Mammary epithelial cell (primary cell): ENCODE measurements at regions not wholly inside any gene's neighbourhood (a gene's known extent, or its start where the extent isn't known, plus 50 kb on each side); places are given as distances from the start of the nearest gene placed in this dataset.

Experiments used
- EZH2 ChIP-seq: IDR thresholded peaks from 2 replicates; pipeline ENCODE4 v1.6.1; 2012; ENCODE audit warnings: low read length, inconsistent platforms, borderline replicate concordance
- TF ChIP-seq, protein P1 (sequence below), 2 donors: IDR thresholded peaks in 1 of 2; conservative IDR thresholded peaks in 1 of 2; 2 replicates each; pipeline ENCODE4 v1.5.1; 2011 to 2012; ENCODE audit warnings: inconsistent platforms in 2 of 2, low read length in 2 of 2, mild to moderate bottlenecking in 2 of 2, control low read depth in 1 of 2, low read depth in 1 of 2; ENCODE audit not compliant: insufficient read depth in 1 of 2; ENCODE audit errors: extremely low read depth in 1 of 2

DNA sequence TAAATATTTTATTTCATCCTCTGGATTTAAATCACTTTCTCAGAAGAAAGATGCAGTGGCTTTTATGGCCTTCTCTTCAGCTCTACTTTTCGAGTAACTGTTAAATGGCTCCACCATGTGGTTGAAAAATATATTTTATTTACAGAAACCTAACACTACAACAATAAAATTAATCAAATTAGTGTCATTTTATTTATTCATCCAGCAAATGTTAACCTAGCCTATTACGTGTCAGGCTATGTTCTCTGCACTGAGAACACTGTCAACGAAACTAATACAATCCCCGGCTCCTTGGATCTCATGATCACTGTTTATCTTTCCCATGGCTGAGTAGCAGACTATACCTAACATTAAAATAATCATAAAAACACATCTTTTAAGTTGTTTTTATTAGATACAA is 148.0 kb upstream of the OSTN start:
- TF ChIP-seq, protein P1, sequence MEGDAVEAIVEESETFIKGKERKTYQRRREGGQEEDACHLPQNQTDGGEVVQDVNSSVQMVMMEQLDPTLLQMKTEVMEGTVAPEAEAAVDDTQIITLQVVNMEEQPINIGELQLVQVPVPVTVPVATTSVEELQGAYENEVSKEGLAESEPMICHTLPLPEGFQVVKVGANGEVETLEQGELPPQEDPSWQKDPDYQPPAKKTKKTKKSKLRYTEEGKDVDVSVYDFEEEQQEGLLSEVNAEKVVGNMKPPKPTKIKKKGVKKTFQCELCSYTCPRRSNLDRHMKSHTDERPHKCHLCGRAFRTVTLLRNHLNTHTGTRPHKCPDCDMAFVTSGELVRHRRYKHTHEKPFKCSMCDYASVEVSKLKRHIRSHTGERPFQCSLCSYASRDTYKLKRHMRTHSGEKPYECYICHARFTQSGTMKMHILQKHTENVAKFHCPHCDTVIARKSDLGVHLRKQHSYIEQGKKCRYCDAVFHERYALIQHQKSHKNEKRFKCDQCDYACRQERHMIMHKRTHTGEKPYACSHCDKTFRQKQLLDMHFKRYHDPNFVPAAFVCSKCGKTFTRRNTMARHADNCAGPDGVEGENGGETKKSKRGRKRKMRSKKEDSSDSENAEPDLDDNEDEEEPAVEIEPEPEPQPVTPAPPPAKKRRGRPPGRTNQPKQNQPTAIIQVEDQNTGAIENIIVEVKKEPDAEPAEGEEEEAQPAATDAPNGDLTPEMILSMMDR (conservative IDR thresholded peaks at IDR 0.05 in 1 of 2, IDR thresholded peaks at IDR 0.05 in 1 of 2; ENCODE audit: extremely low read depth in 1 of 2, insufficient read depth in 1 of 2, low read depth in 1 of 2, low read length in 2 of 2), result peak; percentile 33 to 39
- no peak for TF ChIP-seq EZH2
